ENCODE measurements at regions not wholly inside any gene's neighbourhood (a gene's known extent, or its start where the extent isn't known, plus 50 kb on each side); places are given as distances from the start of the nearest gene placed in this dataset.

DNA sequence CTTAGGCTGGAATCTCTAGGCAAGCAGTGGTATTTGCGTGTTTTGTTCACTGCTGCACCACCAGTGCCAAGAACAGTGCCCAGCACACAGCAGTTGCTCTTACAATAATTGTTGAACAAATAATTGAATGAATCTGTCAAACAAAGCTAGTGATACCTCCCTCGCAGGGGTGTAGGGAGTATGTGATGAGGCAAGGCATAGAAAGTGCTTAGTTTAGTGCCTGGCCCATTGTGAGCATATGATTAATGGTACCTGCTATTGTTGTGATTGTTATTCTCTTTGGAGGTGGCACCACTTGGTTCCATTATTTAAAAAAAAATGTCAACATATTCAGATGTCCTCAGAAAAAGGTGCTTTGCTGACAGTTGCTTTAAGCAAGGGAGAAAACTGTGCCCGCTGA is 210.1 kb upstream of the TBX3 start:
- 73% methylated on average over 3 of the region's 3 CpGs for WGBS (ENCODE audit: low lambda C conversion rate)
- Histone ChIP-seq H3K9me2 (no peaks in the 10 kb centered on the region), H3K27me3 (ENCODE audit: insufficient read depth) (no peaks in the 10 kb centered on the region), H3K36me3 (replicated peaks in 1 of 2; ENCODE audit: control insufficient read depth in 1 of 2, insufficient read depth in 2 of 2, low read length in 1 of 2) (no peaks in the 10 kb centered on the region), H4K20me1 (ENCODE audit: insufficient read depth) (no peaks in the 10 kb centered on the region), H3K27ac (ENCODE audit: low read depth in 2 of 2, low read length in 1 of 2) (no peak overlapping the region), H3K79me2 (ENCODE audit: insufficient read depth) (no peaks in the 10 kb centered on the region), H3F3A (replicated peaks; ENCODE audit: insufficient read depth) (no peaks in the 10 kb centered on the region), H3K9me3 (no peaks in the 10 kb centered on the region), H3K4me3 (ENCODE audit: low read depth in 2 of 2, low read length in 1 of 2) (no peak overlapping the region), H3K4me2 (no peak overlapping the region), H2AFZ (ENCODE audit: low read depth) (no peak overlapping the region), H3K9ac (no peak overlapping the region), H3K4me1 (ENCODE audit: control insufficient read depth in 1 of 2, insufficient read depth in 2 of 2, low read depth in 1 of 2, low read length in 1 of 2) (peaks cover 0 to 3% of the 10 kb centered on the region in 2 experiments; a peak in 2 of 4 replicates)
- TF ChIP-seq GATA2 (CRISPR knock-in tag; IDR thresholded peaks at IDR 0.05): no peak
- no peak for TF ChIP-seq POLR2AphosphoS5 (IDR thresholded peaks at IDR 0.05; ENCODE audit: low read depth, low read length)
- ChIA-PET CTCF (no interaction called here), POLR2A (no interaction called here)
- no peak for DNase-seq

DNA sequence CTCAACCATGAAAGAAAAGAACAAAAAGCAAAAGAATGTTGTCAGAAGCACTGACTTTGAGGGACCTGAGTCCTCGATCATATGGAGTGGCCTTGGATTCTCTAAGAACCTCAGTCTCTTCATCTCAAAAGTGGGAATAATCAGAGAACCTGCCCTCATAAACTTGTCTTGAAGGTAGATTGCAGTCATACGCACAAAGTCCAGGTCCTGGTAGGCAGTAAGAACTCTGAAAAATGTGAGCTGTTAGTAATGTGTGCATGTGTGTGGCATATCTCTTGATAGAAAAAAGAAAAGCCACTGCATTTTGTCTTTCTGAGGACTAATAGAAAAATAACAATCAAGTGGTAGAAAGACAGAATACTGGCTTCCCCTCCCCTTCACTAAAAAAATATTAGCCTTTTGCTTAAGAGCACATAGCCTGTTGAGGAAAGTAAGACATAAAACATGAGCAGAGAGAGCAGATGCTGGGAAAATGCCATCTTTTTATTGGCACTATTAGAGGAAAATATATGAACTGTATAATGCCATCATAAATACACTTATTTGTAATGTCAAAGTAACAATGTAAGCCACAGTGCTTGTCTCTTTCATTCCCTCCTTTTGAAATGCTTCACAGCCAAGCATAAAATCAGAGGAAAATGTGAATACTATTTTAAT is 205.1 kb upstream of the TBX3 start:
- H4K20me1 ChIP-seq (ENCODE audit: insufficient read depth): no peaks in the 10 kb centered on the region
- H3K4me1 ChIP-seq (ENCODE audit: control insufficient read depth in 1 of 2, insufficient read depth in 2 of 2, low read depth in 1 of 2, low read length in 1 of 2): peaks cover 0 to 3% of the 10 kb centered on the region in 2 experiments; a peak in 2 of 4 replicates
- no peaks in the 10 kb centered on the region for H3K79me2 ChIP-seq (ENCODE audit: insufficient read depth)
- H3K9me3 ChIP-seq: no peaks in the 10 kb centered on the region
- no peak overlapping the region for H3K4me3 ChIP-seq (ENCODE audit: low read depth in 2 of 2, low read length in 1 of 2)
- POLR2A ChIA-PET: no interaction called here
- TF ChIP-seq, protein P1, sequence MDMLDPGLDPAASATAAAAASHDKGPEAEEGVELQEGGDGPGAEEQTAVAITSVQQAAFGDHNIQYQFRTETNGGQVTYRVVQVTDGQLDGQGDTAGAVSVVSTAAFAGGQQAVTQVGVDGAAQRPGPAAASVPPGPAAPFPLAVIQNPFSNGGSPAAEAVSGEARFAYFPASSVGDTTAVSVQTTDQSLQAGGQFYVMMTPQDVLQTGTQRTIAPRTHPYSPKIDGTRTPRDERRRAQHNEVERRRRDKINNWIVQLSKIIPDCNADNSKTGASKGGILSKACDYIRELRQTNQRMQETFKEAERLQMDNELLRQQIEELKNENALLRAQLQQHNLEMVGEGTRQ (IDR thresholded peaks at IDR 0.05; ENCODE audit: borderline replicate concordance, low read depth, low read length): no peak
- no peak for TF ChIP-seq SIN3A (IDR thresholded peaks at IDR 0.05; ENCODE audit: borderline replicate concordance, low read depth, low read length)
- TF ChIP-seq CHD2 (IDR thresholded peaks at IDR 0.05; ENCODE audit: low read length, partially characterized antibody): no peak
- no peak overlapping the region for H3K9ac ChIP-seq
- no peaks in the 10 kb centered on the region for H3K9me2 ChIP-seq
- no peaks in the 10 kb centered on the region for H3F3A ChIP-seq (replicated peaks; ENCODE audit: insufficient read depth)
- no peaks in the 10 kb centered on the region for H3K36me3 ChIP-seq (replicated peaks in 1 of 2; ENCODE audit: control insufficient read depth in 1 of 2, insufficient read depth in 2 of 2, low read length in 1 of 2)
- no peak overlapping the region for H3K27ac ChIP-seq (ENCODE audit: low read depth in 2 of 2, low read length in 1 of 2)
- H3K4me2 ChIP-seq: no peak overlapping the region
- 80% methylated on average over 2 of the region's 2 CpGs for WGBS (ENCODE audit: low lambda C conversion rate)
- no peak for DNase-seq
- no peak overlapping the region for H2AFZ ChIP-seq (ENCODE audit: low read depth)
- no peaks in the 10 kb centered on the region for H3K27me3 ChIP-seq (ENCODE audit: insufficient read depth)
- CTCF ChIA-PET: no interaction called here

DNA sequence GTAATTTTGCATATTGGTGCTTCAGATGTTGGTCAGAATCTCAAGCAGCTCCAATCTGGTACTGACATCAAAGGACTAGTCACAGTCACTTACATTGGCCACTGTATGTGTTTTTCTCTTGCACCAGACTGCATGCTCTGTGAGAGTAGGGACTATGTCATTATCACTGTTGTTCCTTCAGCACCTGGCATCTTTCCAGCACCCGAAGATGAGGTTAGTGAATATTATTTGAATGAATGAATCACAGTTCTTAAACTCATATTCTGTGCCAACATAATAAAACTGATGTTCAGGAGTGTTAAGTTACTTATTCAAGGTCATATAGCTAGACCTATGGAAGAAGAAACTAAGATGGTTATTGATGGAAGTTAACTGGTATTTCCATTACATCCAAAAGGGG is 204.5 kb upstream of the TBX3 start:
- Histone ChIP-seq H3K9ac (no peak overlapping the region), H3K27ac (ENCODE audit: low read depth in 2 of 2, low read length in 1 of 2) (no peak overlapping the region), H3K4me3 (ENCODE audit: low read depth in 2 of 2, low read length in 1 of 2) (no peak overlapping the region), H2AFZ (ENCODE audit: low read depth) (no peak overlapping the region), H3K4me1 (ENCODE audit: control insufficient read depth in 1 of 2, insufficient read depth in 2 of 2, low read depth in 1 of 2, low read length in 1 of 2) (peaks cover 0 to 3% of the 10 kb centered on the region in 2 experiments; a peak in 2 of 4 replicates), H3K27me3 (ENCODE audit: insufficient read depth) (no peaks in the 10 kb centered on the region), H3K79me2 (ENCODE audit: insufficient read depth) (no peaks in the 10 kb centered on the region), H3F3A (replicated peaks; ENCODE audit: insufficient read depth) (no peaks in the 10 kb centered on the region), H3K9me2 (no peaks in the 10 kb centered on the region), H3K9me3 (no peaks in the 10 kb centered on the region), H3K36me3 (replicated peaks in 1 of 2; ENCODE audit: control insufficient read depth in 1 of 2, insufficient read depth in 2 of 2, low read length in 1 of 2) (no peaks in the 10 kb centered on the region), H4K20me1 (ENCODE audit: insufficient read depth) (no peaks in the 10 kb centered on the region), H3K4me2 (no peak overlapping the region)
- no peak for DNase-seq
- ChIA-PET CTCF (no interaction called here), POLR2A (no interaction called here)
- whole genome bisulfite sequencing (ENCODE audit: low lambda C conversion rate): 9% methylated on average over 1 of the region's 1 CpG
- TF ChIP-seq NFIC (IDR thresholded peaks at IDR 0.05; ENCODE audit: borderline replicate concordance) (peak; percentile 41; the same call in 1 of the 2 replicates), CHD2 (IDR thresholded peaks at IDR 0.05; ENCODE audit: low read length, partially characterized antibody) (no peak)

Data from SK-N-SH (cell line).